MM.1S (cell line): ENCODE measurements at regions not wholly inside any gene's neighbourhood (a gene's known extent, or its start where the extent isn't known, plus 50 kb on each side); places are given as distances from the start of the nearest gene placed in this dataset.

ENCODE experiments used
- CTCF ChIP-seq: fragments of 300-600 bp; sonication (generic); IDR thresholded peaks from 2 replicates; pipeline ENCODE4 v1.5.1; 2016; ENCODE audit warnings: antibody characterized with exemption, low read length, mixed read lengths
- EZH2 ChIP-seq: fragments of 300-600 bp; sonication (generic); optimal IDR thresholded peaks from 2 replicates; pipeline ENCODE3; 2017; ENCODE audit warnings: low read depth, mild to moderate bottlenecking, antibody characterized with exemption, low read length, mixed read lengths

GRCh38 chr7:125088555-125088954, 158.9 kb upstream of the POT1 start:
- TF ChIP-seq CTCF, result no peak
- TF ChIP-seq EZH2, result no peak
